HG03060 (cell line): ENCODE measurements at regions not wholly inside any gene's neighbourhood (a gene's known extent, or its start where the extent isn't known, plus 50 kb on each side); places are given as distances from the start of the nearest gene placed in this dataset.

Source experiments
- ATAC-seq: cut with Tn5 transposase; IDR thresholded peaks from one replicate; pipeline ENCODE4 v1.9.1; 2021; ENCODE audit warnings: low read depth, moderate number of reproducible peaks; ENCODE audit not compliant: unreplicated experiment

DNA sequence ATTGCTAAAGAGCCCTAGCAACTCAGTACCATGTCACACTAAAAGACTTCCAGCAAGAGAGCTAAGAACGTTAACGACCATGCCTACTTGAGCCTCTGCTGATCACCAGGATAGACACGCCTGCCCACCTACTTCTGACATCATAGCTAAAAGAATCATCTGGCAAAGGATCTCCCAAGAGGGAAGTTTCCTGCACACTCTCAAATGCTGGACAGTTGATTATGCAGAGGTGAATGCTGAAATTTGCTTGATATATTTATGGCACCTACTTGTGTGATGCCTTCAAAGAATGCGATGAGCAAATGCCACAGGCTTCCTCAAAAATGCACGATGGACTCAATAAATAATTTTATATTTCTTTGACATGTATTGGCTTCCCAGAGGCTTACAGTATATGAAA lies 113.6 kb downstream of the GALC start:
- no peak for ATAC-seq

GRCh38 chr14:87878959-87879358 lies 114.0 kb downstream of the GALC start:
- no peak for ATAC-seq

- no peak for ATAC-seq
Measured at GRCh38 chr14:87877877-87878276, 115.1 kb downstream of the GALC start.

GRCh38 chr14:87874676-87875075 lies 118.3 kb downstream of the GALC start:
- ATAC-seq = no peak

DNA sequence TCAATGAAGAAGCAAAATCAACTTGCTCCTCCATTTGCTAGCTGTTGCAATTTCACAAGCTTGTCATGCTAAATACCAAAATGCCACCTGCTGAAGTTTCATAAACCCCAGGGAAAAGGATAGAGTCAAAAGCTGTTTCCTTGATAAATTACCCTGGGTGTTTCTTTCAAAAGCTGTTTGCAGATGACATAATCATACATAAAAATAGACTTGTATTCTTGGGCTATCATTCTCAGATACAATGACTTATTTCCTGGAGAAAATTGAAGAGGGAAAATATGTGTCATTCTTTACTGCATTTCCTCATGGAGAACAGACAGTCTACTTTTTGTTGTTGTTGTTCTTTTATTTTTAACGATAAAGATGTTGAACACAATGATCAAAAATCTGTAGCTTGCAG lies 119.2 kb downstream of the GALC start:
- ATAC-seq = no peak

GRCh38 chr14:87869619-87870583 lies 123.1 kb downstream of the GALC start:
- ATAC-seq = peak; percentile 54

DNA sequence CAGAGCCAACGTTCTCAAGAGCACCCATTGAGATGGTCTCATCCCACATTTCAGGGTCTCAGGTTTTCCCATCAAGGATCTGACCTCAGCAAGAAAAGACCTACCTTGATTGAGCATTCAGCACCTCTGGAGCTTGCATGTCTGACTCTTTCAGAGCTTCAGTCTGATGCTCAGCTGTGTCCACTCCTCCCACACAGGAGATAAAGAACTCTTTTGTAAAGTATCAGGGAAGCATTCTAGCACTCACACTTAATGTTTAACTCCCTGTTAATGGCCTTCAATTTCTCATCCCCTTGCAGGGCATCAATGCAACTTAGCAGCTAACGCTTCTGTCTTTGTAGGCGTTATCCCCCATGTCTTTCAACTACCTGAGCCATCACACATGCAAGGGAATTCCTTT lies 124.1 kb downstream of the GALC start:
- ATAC-seq = no peak

- ATAC-seq = no peak
Measured at GRCh38 chr14:87866116-87866515, 126.9 kb downstream of the GALC start.

- no peak for ATAC-seq
Measured at GRCh38 chr14:87864356-87865270, 128.4 kb downstream of the GALC start.

DNA sequence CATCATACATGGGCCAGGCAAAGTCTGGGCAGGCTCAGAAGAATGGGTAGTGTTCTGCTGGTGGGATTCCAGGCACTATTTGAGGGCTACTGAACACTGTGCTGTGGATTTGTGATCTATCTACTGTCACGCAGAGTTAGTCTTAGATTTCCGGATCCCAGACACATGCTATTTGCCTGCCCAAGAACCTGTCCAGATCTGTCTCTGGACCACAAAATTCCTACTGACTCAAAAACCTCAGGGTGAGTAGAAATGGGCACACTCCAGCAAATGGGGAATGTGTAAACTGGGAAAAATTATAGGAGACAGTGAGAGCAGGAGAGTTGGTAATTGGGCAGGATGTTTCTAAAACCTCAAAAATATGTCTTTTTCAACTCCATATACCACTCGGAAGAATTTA lies 129.9 kb downstream of the GALC start:
- ATAC-seq = no peak

DNA sequence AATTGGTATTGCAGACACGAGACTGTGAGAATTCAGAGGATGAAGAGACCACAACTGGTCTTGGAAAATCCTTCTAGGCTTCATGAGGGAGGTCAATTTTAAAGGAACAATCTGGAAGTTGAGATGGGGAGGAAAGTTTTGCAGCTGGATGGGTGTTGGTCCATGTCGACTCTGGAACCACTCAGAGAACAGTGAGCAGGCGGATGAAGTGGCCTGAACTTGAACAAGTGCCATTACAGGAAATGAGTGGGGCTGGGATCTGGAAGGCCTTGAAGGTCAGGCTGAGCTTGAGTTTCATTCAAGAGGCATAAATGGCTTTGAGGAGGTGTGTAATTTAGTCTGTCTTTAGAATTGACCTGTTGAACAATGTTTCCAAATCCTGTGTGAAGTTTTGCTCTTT lies 140.9 kb downstream of the GALC start:
- no peak for ATAC-seq

GRCh38 chr14:87851190-87851589 lies 141.8 kb downstream of the GALC start:
- ATAC-seq = no peak

DNA sequence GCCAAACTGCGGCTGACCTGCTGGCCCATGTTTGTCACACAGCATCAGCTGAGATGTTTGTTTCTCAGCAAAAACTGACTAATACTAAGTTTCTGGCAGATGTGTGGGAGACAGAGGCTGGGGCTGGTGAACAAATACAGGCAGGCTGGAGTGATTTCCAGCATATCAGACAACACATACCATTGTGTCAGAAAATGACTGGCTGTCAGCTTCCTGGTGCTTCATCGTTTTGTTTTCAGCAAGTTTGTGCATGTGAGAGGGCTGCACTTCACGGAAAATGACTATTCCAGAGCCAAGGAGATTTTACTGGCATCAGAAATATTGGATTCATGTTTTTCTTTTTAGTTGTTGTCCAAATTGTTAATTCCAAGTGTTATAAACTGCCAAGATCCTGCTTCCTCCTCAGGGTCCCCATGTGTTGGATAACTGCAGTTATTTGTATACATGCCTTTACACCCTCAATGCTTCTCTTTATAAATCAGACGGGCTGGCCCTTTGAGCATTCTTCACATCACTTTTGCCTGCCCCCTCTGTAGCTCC lies 145.7 kb downstream of the GALC start:
- ATAC-seq = no peak

DNA sequence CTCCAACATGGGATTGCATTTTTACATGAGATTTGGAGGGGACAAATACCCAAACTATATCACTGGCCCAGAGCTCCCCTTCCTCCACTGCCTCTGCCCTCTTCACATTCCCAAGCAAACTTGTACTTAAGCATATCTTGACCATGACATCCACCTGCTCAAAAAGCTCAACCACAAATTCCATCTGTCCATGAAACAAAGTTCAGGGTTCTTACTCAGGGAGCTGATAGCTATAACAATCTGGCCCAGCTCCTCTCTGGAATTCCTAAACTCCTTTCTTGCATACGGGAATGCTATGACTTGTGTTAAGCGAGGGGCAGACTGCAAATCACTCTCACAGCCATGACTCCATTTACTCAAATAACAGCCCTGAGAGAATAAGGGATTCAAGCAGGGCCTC lies 152.1 kb downstream of the GALC start:
- no peak for ATAC-seq

DNA sequence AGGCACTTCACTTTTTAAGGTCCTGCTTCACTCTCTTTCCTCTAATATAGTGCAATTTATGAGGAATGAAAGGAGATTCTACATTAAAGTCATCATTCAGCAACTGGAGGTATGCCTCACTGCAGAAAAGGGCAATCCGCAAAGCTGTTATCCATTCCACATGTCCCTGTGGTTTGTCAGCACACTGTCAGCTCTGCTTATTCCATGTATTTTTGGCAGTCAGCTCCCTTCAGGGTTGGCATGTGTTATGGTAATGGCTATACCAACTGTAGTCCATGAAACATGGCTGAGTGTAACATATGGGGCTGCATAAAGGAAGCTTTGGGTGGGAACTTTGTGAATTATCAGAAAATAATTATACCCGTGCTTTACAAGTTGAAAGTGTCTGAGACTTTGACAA lies 154.1 kb downstream of the GALC start:
- ATAC-seq = no peak

GRCh38 chr14:87837296-87837695 lies 155.7 kb downstream of the GALC start:
- ATAC-seq = no peak

- ATAC-seq = no peak
Measured at GRCh38 chr14:87834594-87834993, 158.4 kb downstream of the GALC start.

DNA sequence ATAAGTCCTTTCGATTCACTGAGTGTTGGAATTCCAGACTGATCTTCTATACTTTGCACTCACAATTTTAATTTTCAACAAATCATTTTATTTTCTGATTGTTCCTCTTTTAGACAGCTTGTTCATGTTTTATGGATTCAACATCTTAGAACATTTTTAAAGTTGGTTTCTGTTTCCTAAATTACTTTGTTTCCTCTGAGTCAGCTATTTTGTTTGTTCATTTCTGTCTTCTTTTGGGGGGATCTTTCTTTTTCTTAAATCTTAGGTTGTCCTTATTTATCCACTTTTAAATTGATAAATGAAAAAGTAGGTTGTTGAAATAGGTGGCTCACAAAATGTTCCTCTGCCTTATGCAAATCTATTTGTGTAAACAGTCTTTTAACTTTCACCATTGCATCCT lies 160.0 kb downstream of the GALC start:
- no peak for ATAC-seq

- no peak for ATAC-seq
Measured at GRCh38 chr14:87830443-87831096, 162.4 kb downstream of the GALC start.

GRCh38 chr14:87829543-87829942 lies 163.4 kb downstream of the GALC start:
- no peak for ATAC-seq

GRCh38 chr14:87824266-87824665 lies 168.7 kb downstream of the GALC start:
- no peak for ATAC-seq
